A549 (cell line): ENCODE measurements at regions not wholly inside any gene's neighbourhood (a gene's known extent, or its start where the extent isn't known, plus 50 kb on each side); places are given as distances from the start of the nearest gene placed in this dataset.

Experiments used
- ATAC-seq, 2 experiments: fragments of 200-7000 bp in 1 of 2; fragments of >200 bp in 1 of 2; cut with Nextera tagmentation in 1 of 2; cut with Tn5 transposase in 1 of 2; 3 replicates each; pipeline versions ENCODE4 v1.8.0 to v1.9.1; 2018 to 2020; ENCODE audit warnings: mild to moderate bottlenecking in 1 of 2, moderate library complexity in 1 of 2
- CTCF ChIA-PET: fragments of 300-600 bp; sonication (Branson Sonifier 250); formaldehyde crosslinking; extraction: SDS; loops from one replicate; lab custom pipeline; 2021; ENCODE audit warnings: antibody characterized with exemption, inconsistent platforms; lab: Yijun Ruan, JAX
- POLR2A ChIA-PET: fragments of 350-600 bp; formaldehyde crosslinking; extraction: SDS; loops from one replicate; lab custom pipeline; 2021; ENCODE audit warnings: antibody characterized with exemption, inconsistent platforms; lab: Yijun Ruan, JAX
- DNase-seq, 2 experiments: peaks; one replicate each; pipeline versions ENCODE4 v3.0.0 to v3.0.0-alpha.2; 2011 to 2016; ENCODE audit warnings: low read depth in 1 of 2, low spot score in 1 of 2
- FAIRE-seq: peaks from 2 replicates; lab custom pipeline; 2011; peaks lifted over from hg19 to GRCh38; lab: Jason Lieb, UNC
- H3K27ac ChIP-seq, 2 experiments: fragments of >200 bp; sonication (Bioruptor Twin); formaldehyde crosslinking; 3 replicates each; pipeline ENCODE4 v1.5.1; 2016 to 2017
- H3K4me1 ChIP-seq: fragments of >200 bp; sonication (Bioruptor Twin); formaldehyde crosslinking; 3 replicates; pipeline ENCODE4 v1.6.1; 2016
- H3K4me2 ChIP-seq: fragments of >200 bp; sonication (Bioruptor Twin); formaldehyde crosslinking; 3 replicates; pipeline ENCODE4 v1.6.1; 2016
- H3K4me3 ChIP-seq: fragments of >200 bp; sonication (Bioruptor Twin); formaldehyde crosslinking; 3 replicates; pipeline ENCODE4 v1.5.1; 2016
- H3K9me3 ChIP-seq: fragments of >200 bp; sonication (Bioruptor Twin); formaldehyde crosslinking; 3 replicates; pipeline ENCODE4 v1.6.1; 2016
- CHD2 ChIP-seq: fragments of 150-350 bp; IDR thresholded peaks from 2 replicates; pipeline ENCODE4 v1.6.1; 2014; ENCODE audit warnings: low read length; ENCODE audit not compliant: partially characterized antibody
- HDAC2 ChIP-seq: fragments of 200-600 bp; sonication (generic); IDR thresholded peaks from 2 replicates; pipeline ENCODE4 v1.6.1; 2016
- HEYL ChIP-seq: fragments of 250-450 bp; sonication (Bioruptor Pico); IDR thresholded peaks from 2 replicates; pipeline ENCODE4 v1.8.0; 2021; ENCODE audit warnings: mild to moderate bottlenecking, moderate library complexity
- HOXA7 ChIP-seq: fragments of 250-450 bp; sonication (Bioruptor Pico); IDR thresholded peaks from 2 replicates; pipeline ENCODE4 v1.5.0; 2020; ENCODE audit warnings: mild to moderate bottlenecking, moderate library complexity
- HOXB13 ChIP-seq: fragments of 250-450 bp; sonication (Bioruptor Pico); IDR thresholded peaks from 2 replicates; pipeline ENCODE4 v1.5.0; 2020; ENCODE audit warnings: low read depth, mild to moderate bottlenecking, moderate library complexity
- HOXB5 ChIP-seq: fragments of 250-450 bp; sonication (Bioruptor Pico); IDR thresholded peaks from 2 replicates; pipeline ENCODE4 v1.5.0; 2020; ENCODE audit warnings: mild to moderate bottlenecking, moderate library complexity
- MAFK ChIP-seq: fragments of 450-650 bp; IDR thresholded peaks from 2 replicates; pipeline ENCODE4 v1.6.1; 2014; ENCODE audit not compliant: partially characterized antibody
- MAZ ChIP-seq: fragments of 150-350 bp; IDR thresholded peaks from 2 replicates; pipeline ENCODE4 v1.6.1; 2014; ENCODE audit warnings: antibody characterized with exemption, low read depth, low read length, borderline replicate concordance
- NPAS2 ChIP-seq: fragments of 250-450 bp; sonication (Bioruptor Pico); IDR thresholded peaks from 2 replicates; pipeline ENCODE4 v1.8.0; 2022; ENCODE audit warnings: mild to moderate bottlenecking, moderate library complexity, borderline replicate concordance
- NR3C1 ChIP-seq: fragments of >200 bp; sonication (Bioruptor Twin); formaldehyde crosslinking; IDR thresholded peaks from 3 replicates; pipeline ENCODE4 v1.6.1; 2017
- POLR2A ChIP-seq: IDR thresholded peaks from 2 replicates; pipeline ENCODE4 v1.6.1; 2012; ENCODE audit warnings: mild to moderate bottlenecking, low read length
- RAD21 ChIP-seq, 2 experiments: fragments of >200 bp in 1 of 2; sonication (Bioruptor Twin) in 1 of 2; formaldehyde crosslinking in 1 of 2; IDR thresholded peaks in 1 of 2; conservative IDR thresholded peaks in 1 of 2; 2 replicates in 1 of 2; 3 replicates in 1 of 2; pipeline ENCODE4 v1.6.1; 2012 to 2018; ENCODE audit warnings: inconsistent platforms in 1 of 2
- RCOR1 ChIP-seq: fragments of 150-350 bp; IDR thresholded peaks from 2 replicates; pipeline ENCODE4 v1.6.1; 2014; ENCODE audit warnings: antibody characterized with exemption, low read length, low read depth
- SREBF2 ChIP-seq: fragments of 450-650 bp; IDR thresholded peaks from 2 replicates; pipeline ENCODE4 v1.6.1; 2014; ENCODE audit warnings: mild to moderate bottlenecking, moderate library complexity
- TFCP2L1 ChIP-seq: fragments of 250-450 bp; sonication (Bioruptor Pico); IDR thresholded peaks from 2 replicates; pipeline ENCODE4 v1.5.0; 2021; ENCODE audit warnings: mild to moderate bottlenecking
- WGBS: methylation state at CpG from one replicate; pipeline ENCODE4 v1.1.6; 2017; ENCODE audit errors: missing lambda C conversion rate; 5-methylcytosine and 5-hydroxymethylcytosine counted together
- TF ChIP-seq, protein P1 (sequence below): fragments of >200 bp; sonication (Bioruptor Twin); formaldehyde crosslinking; IDR thresholded peaks from 2 replicates; pipeline ENCODE4 v1.6.1; 2016
- TF ChIP-seq, protein P2 (sequence below): fragments of >200 bp; sonication (Bioruptor Twin); formaldehyde crosslinking; IDR thresholded peaks from 3 replicates; pipeline ENCODE4 v1.6.1; 2016
- TF ChIP-seq, protein P3 (sequence below): fragments of 200-600 bp; sonication (generic); IDR thresholded peaks from 2 replicates; pipeline ENCODE4 v1.6.1; 2016; ENCODE audit warnings: antibody characterized with exemption, mild to moderate bottlenecking, moderate library complexity
- TF ChIP-seq, protein P4 (sequence below): IDR thresholded peaks from 2 replicates; pipeline ENCODE4 v1.6.1; 2012
- TF ChIP-seq, protein P5 (sequence below): fragments of >200 bp; sonication (Bioruptor Twin); formaldehyde crosslinking; IDR thresholded peaks from 3 replicates; pipeline ENCODE4 v1.5.1; 2016
- TF ChIP-seq, protein P6 (sequence below): IDR thresholded peaks from 2 replicates; pipeline ENCODE4 v1.6.1; 2012
- TF ChIP-seq, protein P7 (sequence below): fragments of 150-350 bp; IDR thresholded peaks from 2 replicates; pipeline ENCODE4 v1.6.1; 2014; ENCODE audit warnings: low read depth, mild to moderate bottlenecking, low read length

DNA sequence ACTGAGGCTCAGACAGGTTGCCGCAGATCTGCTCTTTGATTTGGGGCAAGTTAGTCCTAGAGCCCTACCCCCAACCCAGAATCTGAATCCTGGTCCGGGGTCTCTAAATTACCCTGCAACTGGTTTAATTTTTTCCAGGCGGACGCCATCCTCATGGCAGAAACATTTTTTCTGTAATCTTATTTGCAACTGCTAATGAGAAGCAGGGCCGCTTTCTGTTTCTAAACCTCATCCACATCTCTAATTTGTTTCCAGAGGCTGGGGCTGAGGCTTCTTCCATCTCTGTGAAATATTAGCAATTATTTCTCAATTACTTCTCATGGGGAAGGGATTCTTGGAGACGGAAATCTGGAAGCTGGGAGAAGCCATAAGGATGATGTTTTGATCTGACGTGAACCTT is 261.6 kb downstream of the RPS24 start:
- CTCF ChIA-PET: no interaction called here
- H3K27ac ChIP-seq: no peak overlapping the region
- H3K4me1 ChIP-seq: no peaks in the 10 kb centered on the region
- WGBS: 88% methylated on average over 7 of the region's 7 CpGs
- FAIRE-seq (no peak), DNase-seq (no peak), ATAC-seq (no peak)
- 0 out of 3 replicates have a peak, but pooled peaks cover 4% of the 10 kb centered on the region for H3K9me3 ChIP-seq
- H3K4me3 ChIP-seq: no peak overlapping the region
- POLR2A ChIA-PET: no interaction called here
- no peak for TF ChIP-seq TFCP2L1
- no peak for TF ChIP-seq RCOR1
- TF ChIP-seq, protein P1, sequence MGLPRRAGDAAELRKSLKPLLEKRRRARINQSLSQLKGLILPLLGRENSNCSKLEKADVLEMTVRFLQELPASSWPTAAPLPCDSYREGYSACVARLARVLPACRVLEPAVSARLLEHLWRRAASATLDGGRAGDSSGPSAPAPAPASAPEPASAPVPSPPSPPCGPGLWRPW: no peak
- TF ChIP-seq HOXB5 (CRISPR knock-in tag): no peak
- TF ChIP-seq, protein P2, sequence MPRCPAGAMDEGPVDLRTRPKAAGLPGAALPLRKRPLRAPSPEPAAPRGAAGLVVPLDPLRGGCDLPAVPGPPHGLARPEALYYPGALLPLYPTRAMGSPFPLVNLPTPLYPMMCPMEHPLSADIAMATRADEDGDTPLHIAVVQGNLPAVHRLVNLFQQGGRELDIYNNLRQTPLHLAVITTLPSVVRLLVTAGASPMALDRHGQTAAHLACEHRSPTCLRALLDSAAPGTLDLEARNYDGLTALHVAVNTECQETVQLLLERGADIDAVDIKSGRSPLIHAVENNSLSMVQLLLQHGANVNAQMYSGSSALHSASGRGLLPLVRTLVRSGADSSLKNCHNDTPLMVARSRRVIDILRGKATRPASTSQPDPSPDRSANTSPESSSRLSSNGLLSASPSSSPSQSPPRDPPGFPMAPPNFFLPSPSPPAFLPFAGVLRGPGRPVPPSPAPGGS: no peak
- TF ChIP-seq HOXB13 (CRISPR knock-in tag): no peak
- TF ChIP-seq, protein P3, sequence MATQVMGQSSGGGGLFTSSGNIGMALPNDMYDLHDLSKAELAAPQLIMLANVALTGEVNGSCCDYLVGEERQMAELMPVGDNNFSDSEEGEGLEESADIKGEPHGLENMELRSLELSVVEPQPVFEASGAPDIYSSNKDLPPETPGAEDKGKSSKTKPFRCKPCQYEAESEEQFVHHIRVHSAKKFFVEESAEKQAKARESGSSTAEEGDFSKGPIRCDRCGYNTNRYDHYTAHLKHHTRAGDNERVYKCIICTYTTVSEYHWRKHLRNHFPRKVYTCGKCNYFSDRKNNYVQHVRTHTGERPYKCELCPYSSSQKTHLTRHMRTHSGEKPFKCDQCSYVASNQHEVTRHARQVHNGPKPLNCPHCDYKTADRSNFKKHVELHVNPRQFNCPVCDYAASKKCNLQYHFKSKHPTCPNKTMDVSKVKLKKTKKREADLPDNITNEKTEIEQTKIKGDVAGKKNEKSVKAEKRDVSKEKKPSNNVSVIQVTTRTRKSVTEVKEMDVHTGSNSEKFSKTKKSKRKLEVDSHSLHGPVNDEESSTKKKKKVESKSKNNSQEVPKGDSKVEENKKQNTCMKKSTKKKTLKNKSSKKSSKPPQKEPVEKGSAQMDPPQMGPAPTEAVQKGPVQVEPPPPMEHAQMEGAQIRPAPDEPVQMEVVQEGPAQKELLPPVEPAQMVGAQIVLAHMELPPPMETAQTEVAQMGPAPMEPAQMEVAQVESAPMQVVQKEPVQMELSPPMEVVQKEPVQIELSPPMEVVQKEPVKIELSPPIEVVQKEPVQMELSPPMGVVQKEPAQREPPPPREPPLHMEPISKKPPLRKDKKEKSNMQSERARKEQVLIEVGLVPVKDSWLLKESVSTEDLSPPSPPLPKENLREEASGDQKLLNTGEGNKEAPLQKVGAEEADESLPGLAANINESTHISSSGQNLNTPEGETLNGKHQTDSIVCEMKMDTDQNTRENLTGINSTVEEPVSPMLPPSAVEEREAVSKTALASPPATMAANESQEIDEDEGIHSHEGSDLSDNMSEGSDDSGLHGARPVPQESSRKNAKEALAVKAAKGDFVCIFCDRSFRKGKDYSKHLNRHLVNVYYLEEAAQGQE: no peak
- no peak for TF ChIP-seq MAZ
- no peak for TF ChIP-seq POLR2A
- TF ChIP-seq SREBF2: no peak
- no peak for TF ChIP-seq NPAS2 (CRISPR knock-in tag)
- TF ChIP-seq, protein P4, sequence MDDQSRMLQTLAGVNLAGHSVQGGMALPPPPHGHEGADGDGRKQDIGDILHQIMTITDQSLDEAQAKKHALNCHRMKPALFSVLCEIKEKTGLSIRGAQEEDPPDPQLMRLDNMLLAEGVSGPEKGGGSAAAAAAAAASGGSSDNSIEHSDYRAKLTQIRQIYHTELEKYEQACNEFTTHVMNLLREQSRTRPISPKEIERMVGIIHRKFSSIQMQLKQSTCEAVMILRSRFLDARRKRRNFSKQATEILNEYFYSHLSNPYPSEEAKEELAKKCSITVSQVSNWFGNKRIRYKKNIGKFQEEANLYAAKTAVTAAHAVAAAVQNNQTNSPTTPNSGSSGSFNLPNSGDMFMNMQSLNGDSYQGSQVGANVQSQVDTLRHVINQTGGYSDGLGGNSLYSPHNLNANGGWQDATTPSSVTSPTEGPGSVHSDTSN: no peak
- TF ChIP-seq, protein P5, sequence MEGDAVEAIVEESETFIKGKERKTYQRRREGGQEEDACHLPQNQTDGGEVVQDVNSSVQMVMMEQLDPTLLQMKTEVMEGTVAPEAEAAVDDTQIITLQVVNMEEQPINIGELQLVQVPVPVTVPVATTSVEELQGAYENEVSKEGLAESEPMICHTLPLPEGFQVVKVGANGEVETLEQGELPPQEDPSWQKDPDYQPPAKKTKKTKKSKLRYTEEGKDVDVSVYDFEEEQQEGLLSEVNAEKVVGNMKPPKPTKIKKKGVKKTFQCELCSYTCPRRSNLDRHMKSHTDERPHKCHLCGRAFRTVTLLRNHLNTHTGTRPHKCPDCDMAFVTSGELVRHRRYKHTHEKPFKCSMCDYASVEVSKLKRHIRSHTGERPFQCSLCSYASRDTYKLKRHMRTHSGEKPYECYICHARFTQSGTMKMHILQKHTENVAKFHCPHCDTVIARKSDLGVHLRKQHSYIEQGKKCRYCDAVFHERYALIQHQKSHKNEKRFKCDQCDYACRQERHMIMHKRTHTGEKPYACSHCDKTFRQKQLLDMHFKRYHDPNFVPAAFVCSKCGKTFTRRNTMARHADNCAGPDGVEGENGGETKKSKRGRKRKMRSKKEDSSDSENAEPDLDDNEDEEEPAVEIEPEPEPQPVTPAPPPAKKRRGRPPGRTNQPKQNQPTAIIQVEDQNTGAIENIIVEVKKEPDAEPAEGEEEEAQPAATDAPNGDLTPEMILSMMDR: no peak
- no peak for TF ChIP-seq CHD2
- no peak for TF ChIP-seq NR3C1
- no peak for TF ChIP-seq MAFK
- H3K4me2 ChIP-seq: no peak overlapping the region

DNA sequence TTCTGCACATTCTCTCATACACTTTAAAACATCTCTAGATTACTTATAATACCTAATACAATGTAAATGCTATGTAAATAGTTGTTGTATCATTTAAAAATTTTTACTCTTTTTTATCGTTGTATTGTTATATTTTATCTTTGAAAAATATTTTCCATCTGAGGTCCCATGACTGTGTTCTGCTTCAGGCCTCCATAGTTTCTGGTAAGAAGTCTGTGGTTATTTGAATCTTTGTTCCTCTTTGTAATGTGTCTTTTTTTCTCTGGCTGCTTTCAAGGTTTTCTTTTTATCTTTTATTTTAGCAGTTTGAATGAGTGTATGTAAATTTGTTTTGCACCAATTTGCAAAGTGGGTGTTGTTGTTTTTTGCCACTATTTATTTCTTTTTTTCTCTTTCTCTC is 263.1 kb downstream of the RPS24 start:
- H3K4me1 ChIP-seq: peaks cover under 1% of the 10 kb centered on the region; the same call in 2 of the 3 replicates
- POLR2A ChIA-PET: no interaction called here
- no peak overlapping the region for H3K27ac ChIP-seq
- CTCF ChIA-PET: no interaction called here
- 86% methylated on average over 1 of the region's 1 CpG for WGBS
- TF ChIP-seq, protein P6, sequence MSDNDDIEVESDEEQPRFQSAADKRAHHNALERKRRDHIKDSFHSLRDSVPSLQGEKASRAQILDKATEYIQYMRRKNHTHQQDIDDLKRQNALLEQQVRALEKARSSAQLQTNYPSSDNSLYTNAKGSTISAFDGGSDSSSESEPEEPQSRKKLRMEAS: no peak
- no peak for TF ChIP-seq HDAC2
- TF ChIP-seq HEYL (CRISPR knock-in tag): no peak
- TF ChIP-seq RAD21 (conservative IDR thresholded peaks at IDR 0.05 in 1 of 2, IDR thresholded peaks at IDR 0.05 in 1 of 2): no peak
- TF ChIP-seq HOXA7: no peak
- no peak for TF ChIP-seq HOXB13 (CRISPR knock-in tag)
- TF ChIP-seq, protein P7, sequence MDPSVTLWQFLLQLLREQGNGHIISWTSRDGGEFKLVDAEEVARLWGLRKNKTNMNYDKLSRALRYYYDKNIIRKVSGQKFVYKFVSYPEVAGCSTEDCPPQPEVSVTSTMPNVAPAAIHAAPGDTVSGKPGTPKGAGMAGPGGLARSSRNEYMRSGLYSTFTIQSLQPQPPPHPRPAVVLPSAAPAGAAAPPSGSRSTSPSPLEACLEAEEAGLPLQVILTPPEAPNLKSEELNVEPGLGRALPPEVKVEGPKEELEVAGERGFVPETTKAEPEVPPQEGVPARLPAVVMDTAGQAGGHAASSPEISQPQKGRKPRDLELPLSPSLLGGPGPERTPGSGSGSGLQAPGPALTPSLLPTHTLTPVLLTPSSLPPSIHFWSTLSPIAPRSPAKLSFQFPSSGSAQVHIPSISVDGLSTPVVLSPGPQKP: no peak
- no peak for TF ChIP-seq RCOR1
- 0 out of 3 replicates have a peak, but pooled peaks cover 4% of the 10 kb centered on the region for H3K9me3 ChIP-seq
- H3K4me2 ChIP-seq: no peak overlapping the region
- FAIRE-seq (no peak), DNase-seq (no peak), ATAC-seq (no peak)
- H3K4me3 ChIP-seq: no peak overlapping the region
